ENCODE measurements at regions not wholly inside any gene's neighbourhood (a gene's known extent, or its start where the extent isn't known, plus 50 kb on each side); places are given as distances from the start of the nearest gene placed in this dataset.

DNA sequence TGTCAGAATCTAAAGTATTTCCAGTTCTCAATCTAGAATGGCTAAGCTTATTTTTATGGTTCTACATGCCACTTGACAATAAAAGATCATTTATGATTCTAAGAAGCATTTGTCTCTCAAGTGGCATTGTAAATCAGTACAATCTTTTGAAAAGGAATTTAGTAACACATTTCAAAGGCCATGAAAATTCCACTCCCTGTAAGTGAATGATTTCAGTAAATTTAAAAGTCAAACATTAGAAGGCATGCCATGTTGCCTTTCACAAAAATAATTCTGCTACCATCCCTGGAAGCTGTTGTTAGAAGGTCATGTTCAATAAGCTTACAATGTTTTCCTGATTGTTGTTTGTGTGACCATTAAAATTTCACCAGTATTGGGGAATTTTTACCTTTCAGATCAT lies 142.9 kb downstream of the RPIA start:
- no peak for DNase-seq (ENCODE audit: low spot score)

DNA sequence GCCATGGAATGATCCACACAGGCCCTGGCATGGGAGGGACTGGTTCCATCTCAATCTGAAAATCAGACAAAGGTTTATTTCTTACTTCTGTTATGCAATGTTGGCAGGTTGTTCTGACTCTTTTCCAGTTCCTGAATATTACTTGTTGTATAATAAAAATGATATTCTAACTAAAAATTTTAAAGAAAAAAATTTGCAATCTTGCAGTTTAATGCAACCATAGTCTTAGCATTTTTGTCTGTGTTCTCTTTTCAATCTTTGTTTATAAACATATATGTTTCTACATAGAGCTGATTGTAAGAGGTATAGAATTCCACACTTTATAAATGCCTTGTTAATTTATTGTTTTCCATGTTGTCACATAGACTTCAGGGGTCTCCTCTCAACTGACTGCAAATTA lies 143.4 kb downstream of the RPIA start:
- no peak for DNase-seq (ENCODE audit: low spot score)

DNA sequence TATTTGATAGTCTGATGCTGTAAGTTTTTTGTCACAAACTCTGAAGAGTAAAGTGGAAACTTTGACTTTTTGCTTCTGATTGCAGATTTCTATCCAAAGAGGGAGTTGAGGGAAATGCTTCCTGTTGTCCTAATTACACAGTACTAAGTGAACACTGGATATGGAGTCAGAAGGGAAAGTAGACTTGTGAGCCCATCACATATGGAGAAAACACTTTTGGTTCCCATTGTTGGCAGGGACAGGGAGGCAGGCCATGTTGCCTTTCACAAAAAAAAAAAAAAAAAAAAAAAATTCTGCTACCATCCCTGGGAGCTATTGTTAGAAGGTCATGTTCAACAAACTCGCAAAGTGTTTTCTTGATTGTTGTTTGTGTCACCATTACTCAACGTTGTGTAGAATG lies 144.3 kb downstream of the RPIA start:
- DNase-seq (ENCODE audit: low spot score), result no peak

GRCh38 chr2:88836351-88836750 lies 144.9 kb downstream of the RPIA start:
- DNase-seq (ENCODE audit: low spot score), result no peak

GRCh38 chr2:88837511-88838160 lies 146.2 kb downstream of the RPIA start:
- DNase-seq (ENCODE audit: low spot score), result no peak

- no peak for DNase-seq (ENCODE audit: low spot score)
Observed at GRCh38 chr2:88838165-88838635, 146.7 kb downstream of the RPIA start.

DNA sequence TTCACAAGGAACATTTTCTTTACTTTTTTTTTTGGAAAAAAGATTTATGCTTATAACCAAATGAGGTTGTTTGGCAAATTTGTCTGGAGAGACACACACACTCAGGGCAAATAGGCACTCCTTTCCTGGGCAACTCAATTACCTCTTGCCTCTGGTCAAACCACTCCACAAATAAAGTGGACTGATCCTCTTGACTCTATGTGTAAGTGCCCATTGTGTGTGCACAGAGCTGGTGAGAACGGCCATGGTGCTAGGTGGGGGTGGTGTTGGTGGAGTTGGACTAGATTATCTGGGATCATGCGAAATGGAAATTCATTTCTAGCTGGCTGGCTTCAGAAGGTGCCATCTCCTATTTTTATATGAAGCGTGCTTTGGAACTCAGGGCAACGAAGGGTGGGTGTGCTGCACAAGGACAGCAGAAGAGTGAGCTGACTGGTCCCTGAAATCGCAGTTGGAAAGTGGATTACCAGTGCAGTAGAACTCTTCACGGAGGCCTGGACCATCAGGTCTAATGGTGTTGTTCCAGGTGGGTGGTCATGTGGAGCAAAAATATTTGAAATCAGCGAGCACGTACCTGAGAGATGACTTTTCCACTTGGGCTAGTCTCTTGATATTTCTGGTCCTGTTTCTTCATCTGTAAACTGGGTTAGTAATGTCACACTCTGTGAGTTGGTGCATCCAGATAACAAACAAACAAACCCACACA lies 149.9 kb downstream of the RPIA start:
- DNase-seq (ENCODE audit: low spot score), result no peak

DNA sequence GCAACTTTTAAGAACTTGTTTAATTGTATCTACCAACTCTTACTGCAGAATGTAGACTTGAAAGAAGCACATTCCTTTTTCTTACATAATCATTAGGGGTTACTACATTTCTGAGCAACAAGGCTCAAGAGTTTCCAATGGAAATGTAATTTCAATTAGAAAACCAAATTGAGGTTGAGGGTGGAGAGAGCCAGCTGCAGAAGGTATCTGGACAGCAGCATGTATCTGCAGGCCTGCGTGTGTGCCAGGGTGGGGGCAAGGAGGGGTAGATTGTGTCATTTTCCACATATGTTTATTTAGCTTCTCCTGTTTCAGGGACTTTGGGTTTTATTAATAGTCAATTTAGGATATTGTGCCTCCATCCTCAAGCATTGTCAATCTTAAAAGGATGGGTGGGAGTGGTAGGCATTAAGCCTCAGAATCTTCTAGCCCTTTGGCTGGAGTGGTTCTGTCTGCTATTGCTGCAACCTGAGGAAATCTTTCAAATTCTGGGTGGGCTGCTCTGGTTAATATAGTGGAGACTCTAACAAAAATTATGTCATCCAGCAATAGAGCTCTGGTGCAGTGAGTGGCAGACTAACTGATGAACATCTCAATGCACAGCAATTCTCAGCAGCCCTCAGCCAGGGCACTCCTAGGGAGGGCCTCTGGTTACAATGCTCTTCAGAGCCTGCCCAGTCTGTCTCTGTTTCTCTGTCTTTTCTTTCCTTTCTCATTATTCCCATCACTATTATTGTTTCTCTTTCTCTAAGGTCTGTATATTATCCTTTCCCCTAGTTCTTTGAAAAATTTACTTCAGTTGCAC lies 151.4 kb downstream of the RPIA start:
- no peak for DNase-seq (ENCODE audit: low spot score)

DNA sequence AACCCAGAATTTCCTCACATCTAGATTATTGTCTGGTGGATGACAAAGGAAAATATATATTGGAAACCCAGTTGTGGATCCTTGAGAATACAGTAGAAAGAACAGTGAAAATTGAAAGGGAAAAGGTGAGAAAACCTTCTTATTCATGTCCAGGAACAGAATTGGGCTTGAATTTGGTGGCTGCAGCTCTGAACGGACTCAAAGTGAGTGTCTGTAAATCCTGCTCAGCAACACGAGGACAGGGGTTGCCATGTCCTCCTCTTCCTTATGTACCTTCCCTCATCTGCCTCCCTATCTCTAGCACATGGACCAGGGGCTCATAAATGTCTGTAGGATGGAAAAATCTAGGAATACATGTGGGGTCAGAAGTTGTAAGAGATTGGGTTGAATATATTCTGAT lies 152.2 kb downstream of the RPIA start:
- DNase-seq (ENCODE audit: low spot score), result no peak

- DNase-seq (ENCODE audit: low spot score), result no peak
Observed at GRCh38 chr2:88844960-88845359, 153.5 kb downstream of the RPIA start.

GRCh38 chr2:88845772-88846661 lies 154.5 kb downstream of the RPIA start:
- no peak for DNase-seq (ENCODE audit: low spot score)

DNA sequence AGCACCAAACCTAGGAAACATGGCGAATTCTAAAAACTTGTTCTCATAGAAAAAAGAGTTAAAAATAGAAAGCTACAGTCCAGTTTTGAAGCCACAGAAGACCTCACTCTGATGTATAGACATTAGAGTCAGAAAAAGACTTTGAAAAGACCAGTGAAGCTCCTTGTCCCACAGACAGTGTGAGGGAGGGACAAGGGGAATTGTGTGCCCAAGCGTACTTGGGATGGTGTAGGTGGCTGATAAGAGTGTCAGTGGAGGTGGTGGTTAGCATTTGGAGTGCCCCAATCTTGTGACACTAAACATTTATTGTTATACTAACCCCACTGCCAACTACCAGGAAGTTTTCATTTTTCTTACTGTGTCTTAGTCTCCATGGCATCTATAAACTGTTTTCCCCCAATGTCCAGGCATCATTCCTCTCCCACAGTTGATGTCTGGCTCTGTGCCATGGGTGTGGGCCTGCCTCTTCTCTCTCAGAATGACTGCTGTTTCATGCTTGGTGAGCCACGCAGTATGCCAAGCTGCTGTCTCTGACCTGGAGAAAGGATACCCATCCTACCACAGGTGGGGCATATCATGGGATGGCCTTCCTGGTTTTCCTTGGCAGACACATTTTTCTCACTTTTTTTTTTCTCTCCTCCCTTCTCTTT lies 161.4 kb downstream of the RPIA start:
- DNase-seq (ENCODE audit: low spot score), result no peak

DNA sequence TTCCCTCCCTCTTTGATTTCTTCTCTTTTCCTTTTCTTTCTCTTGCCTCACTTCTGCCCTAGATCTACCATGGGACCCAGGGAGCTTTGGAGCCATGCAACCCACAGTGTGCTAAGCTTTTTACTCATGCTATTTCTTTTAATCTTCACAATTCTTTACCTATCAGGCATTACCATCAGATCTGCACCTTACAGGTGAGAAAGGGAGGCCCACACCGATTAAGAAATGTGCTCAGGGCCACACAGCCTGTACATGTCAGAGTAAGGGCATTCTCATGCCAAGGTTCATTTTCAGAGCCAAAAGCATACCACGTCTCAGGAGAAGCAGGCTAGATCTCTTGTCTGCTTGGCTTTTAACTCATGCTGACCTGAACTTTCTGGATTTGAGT lies 161.9 kb downstream of the RPIA start:
- DNase-seq (ENCODE audit: low spot score), result no peak

GRCh38 chr2:88854528-88854927 lies 163.1 kb downstream of the RPIA start:
- DNase-seq (ENCODE audit: low spot score), result no peak

DNA sequence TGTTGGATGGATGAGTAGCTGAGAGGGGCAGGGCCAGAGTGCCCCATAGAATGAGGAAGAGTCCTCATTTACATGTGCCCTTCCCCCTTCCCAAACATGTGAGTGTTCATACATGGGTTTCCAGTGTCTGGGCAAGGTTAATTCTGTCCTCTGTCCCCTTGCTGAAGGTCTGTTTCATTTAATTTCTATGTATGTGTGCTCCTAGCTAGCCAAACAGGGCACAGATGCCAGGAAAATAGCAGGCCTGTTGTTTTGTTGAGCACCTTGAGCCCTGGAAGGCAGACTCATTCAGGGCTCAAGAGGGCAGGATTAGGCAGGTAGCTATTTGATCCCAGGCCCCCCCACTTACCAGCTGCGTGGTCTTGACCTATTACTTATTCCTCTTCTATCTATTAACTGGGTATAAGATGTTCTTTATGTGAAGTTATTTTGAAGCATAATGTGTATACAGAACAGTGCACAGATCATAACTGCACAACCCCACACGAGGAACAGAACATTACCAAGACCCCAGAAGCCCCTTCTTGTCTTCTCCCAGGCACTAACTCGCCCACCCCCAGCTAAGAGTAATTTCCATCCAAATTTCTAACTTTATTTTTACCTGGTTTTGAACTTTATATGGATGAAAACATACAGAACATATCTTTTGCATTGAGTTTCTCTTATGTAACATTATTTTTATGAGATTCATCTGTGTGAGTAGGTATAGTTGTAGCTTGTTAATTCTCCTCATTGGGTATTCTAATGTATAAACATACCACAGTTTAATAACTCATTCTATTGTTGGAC lies 164.3 kb downstream of the RPIA start:
- no peak for DNase-seq (ENCODE audit: low spot score)

DNA sequence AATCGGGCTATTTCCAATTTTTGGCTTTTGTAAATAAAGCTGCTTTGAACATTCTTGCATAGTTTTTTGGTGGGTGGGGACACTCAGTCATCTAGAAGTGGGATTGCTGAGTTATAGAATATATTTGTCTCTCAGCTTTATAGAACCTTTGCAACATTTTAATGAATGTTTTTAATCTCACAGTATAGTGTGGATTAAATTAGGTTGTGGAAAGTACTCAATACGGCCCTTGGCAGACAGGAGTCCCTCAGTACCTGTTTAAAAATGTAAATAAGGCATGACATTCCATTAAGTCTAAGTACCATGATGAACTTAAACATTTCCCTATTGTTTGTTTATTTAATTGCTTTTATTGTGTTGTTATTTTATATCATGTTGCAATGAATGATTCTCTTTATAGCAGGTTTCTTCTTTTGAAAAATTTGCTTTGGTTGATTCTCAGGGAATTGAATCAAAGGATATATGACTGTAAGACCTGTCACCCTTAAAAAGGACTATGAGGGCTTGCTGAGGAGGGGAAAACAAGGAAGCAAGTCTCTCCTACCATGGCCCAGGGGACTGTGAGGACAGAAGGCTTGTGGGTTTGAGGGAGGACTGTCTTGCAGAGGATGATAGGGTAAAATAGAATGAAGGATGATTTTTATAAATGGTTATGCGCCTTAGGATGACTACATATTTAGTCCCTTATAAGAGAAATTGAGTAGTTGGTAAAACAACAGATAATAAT lies 165.1 kb downstream of the RPIA start:
- no peak for DNase-seq (ENCODE audit: low spot score)

DNA sequence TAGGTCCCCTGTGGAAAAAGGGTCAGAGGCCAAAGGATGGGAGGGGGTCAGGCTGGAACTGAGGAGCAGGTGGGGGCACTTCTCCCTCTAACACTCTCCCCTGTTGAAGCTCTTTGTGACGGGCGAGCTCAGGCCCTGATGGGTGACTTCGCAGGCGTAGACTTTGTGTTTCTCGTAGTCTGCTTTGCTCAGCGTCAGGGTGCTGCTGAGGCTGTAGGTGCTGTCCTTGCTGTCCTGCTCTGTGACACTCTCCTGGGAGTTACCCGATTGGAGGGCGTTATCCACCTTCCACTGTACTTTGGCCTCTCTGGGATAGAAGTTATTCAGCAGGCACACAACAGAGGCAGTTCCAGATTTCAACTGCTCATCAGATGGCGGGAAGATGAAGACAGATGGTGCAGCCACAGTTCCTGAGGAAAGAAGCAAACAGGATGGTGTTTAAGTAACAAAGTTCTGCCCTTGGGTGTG lies 165.8 kb downstream of the RPIA start:
- no peak for DNase-seq (ENCODE audit: low spot score)

DNA sequence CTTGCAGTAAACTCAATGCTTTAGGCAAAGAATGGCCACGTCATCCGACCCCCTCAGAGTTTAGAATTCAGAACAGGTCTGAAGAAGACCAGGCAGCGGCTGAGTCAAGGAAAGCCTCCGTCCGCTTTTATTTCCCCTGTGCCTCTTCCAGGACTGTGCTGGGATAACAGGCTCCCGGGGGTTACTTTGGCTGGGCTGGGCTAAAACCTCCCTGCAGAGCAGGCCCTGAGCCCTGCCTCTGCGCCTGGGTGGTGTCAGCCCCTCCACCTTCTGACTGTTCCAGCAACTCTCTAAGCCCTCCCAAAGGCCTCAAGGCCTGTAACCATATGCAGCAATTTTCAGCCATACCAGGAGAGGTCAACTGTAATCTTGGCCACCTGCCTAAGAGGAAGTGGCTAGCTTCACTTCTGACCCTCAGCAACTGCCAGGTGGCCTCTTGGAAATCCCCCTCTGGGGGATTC lies 166.5 kb downstream of the RPIA start:
- DNase-seq (ENCODE audit: low spot score), result no peak

DNA sequence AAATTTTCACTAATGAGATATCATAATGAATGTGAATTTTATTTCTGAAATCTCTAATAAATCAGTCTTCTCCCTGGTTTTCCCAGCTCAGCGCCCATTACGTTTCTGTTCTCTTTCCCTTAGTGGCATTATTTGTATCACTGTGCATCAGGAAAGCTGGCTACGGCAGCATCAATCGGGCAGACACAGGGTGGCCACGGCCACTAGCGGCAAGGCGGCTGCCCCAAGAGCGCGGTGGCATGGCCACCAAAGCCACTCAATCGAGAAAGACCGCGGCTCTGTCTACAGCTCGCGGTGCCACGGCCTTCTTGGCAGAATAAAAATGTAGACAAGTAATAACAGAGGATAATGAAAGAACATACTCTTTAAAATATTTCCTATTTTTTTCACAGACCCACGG lies 168.0 kb downstream of the RPIA start:
- DNase-seq (ENCODE audit: low spot score), result no peak

Measured in AG08396 (cell line).